Mesothelial cell of epicardium (in vitro differentiated cells): ENCODE measurements at regions not wholly inside any gene's neighbourhood (a gene's known extent, or its start where the extent isn't known, plus 50 kb on each side); places are given as distances from the start of the nearest gene placed in this dataset.
A peak's percentile ranks its signal among the peaks of the same experiment; 100 is the strongest.

Experiments used
- DNase-seq, 2 experiments: peaks; one replicate each; pipeline ENCODE4 v3.0.0; 2021; ENCODE audit warnings: low spot score in 2 of 2; ENCODE audit not compliant: unreplicated experiment in 2 of 2
- H3K27ac Mint-ChIP-seq: 2 replicates; pipeline ENCODE4 v1.8.0; 2021; ENCODE audit warnings: mixed read lengths
- H3K27me3 Mint-ChIP-seq: 2 replicates; pipeline ENCODE4 v1.8.0; 2021; ENCODE audit warnings: low read depth, mixed read lengths
- H3K36me3 Mint-ChIP-seq: 2 replicates; pipeline ENCODE4 v1.8.0; 2021; ENCODE audit warnings: mixed read lengths
- H3K4me1 Mint-ChIP-seq: 2 replicates; pipeline ENCODE4 v1.8.0; 2021; ENCODE audit warnings: mixed read lengths
- H3K4me3 Mint-ChIP-seq: 2 replicates; pipeline ENCODE4 v1.8.0; 2021; ENCODE audit warnings: mild to moderate bottlenecking, moderate library complexity, mixed read lengths
- H3K9me3 Mint-ChIP-seq: 2 replicates; pipeline ENCODE4 v1.8.0; 2021; ENCODE audit warnings: mixed read lengths
- CTCF ChIP-seq: fragments of 200-600 bp; sonication (generic); IDR thresholded peaks from one replicate; pipeline ENCODE4 v1.5.0; 2021; ENCODE audit warnings: antibody characterized with exemption; ENCODE audit not compliant: unreplicated experiment

GRCh38 chr7:121456015-121456414, 59.9 kb upstream of the FAM3C start:
- TF ChIP-seq CTCF = no peak
- peaks cover 4% of the 10 kb centered on the region for H3K4me1 Mint-ChIP-seq
- no peak overlapping the region for H3K4me3 Mint-ChIP-seq
- H3K9me3 Mint-ChIP-seq = peaks cover 32% of the 10 kb centered on the region
- peaks cover 6% of the 10 kb centered on the region for H3K36me3 Mint-ChIP-seq
- DNase-seq = no peak
- H3K27me3 Mint-ChIP-seq = no peaks in the 10 kb centered on the region
- H3K27ac Mint-ChIP-seq = no peak overlapping the region

GRCh38 chr7:121452389-121452788, 56.3 kb upstream of the FAM3C start:
- Mint-ChIP-seq H3K36me3 (peaks cover 6% of the 10 kb centered on the region), H3K27ac (no peak overlapping the region), H3K4me3 (no peak overlapping the region), H3K4me1 (peaks cover 29% of the 10 kb centered on the region), H3K27me3 (no peaks in the 10 kb centered on the region), H3K9me3 (peaks cover 32% of the 10 kb centered on the region)
- no peak for DNase-seq
- TF ChIP-seq CTCF = no peak

DNA sequence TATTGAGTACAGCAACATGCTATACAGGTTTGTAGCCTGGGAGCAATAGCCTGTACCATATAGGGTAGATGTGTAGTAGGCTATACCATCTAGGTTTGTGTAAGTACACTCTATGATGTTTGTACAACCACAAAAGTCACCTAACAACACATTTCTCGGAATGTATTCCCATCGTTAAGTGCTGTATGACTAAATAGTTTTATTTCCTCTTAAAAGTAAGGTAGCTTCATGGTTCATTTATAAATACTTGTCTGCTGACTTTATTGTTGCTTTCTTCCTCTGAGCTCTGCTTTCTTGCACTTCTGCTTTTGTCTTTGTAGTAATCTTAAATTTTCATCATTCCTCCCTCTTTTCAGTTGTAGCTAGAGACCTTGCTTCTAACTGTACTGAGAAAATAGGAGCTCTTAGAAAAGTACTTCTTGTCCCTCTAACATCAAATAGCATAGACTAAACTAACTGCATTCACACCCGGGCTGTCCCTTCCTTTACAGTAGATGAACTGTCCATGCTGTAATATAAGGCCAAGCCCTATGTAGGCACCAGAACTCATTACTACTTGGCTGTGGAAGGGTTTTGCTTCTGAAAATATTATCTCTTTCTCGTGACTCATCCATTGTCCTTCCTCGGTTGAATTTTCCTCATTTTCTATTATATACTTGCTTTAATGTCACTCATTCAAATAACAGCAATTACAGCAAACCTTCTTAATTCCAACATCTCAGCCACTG, 55.4 kb upstream of the FAM3C start:
- no peak for DNase-seq
- Mint-ChIP-seq H3K36me3 (peaks cover 6% of the 10 kb centered on the region), H3K4me1 (peaks cover 36% of the 10 kb centered on the region), H3K27ac (no peak overlapping the region), H3K9me3 (peaks cover 32% of the 10 kb centered on the region), H3K27me3 (no peaks in the 10 kb centered on the region), H3K4me3 (no peak overlapping the region)
- no peak for TF ChIP-seq CTCF

DNA sequence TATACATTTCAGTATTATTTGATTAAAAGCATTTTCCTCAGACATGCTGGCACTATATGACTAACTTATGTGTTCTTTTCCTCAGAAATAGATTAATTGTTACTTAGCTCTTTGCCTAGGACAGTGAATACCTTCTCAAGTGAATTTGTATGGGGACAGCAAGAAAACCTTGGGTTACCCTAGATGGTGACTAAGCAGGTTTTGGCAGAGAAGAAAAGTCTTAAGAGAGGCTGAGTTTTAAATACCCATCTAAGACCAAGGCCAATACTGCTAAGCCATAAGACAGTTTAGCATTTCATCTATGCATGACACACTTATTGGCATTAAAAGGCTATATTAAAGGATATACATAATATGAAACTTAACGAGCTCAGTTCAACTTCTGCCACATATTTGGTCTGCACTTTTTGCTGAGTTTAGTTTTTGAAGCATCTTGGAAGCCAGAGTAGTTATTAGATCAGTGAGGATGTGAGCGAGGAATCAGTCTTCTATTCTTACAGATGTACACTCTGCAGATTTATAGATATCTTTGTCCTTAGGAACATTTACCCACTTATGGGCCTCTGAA, 54.6 kb upstream of the FAM3C start:
- H3K27me3 Mint-ChIP-seq = no peaks in the 10 kb centered on the region
- no peak overlapping the region for H3K4me3 Mint-ChIP-seq
- H3K4me1 Mint-ChIP-seq = peaks cover 41% of the 10 kb centered on the region
- no peak for TF ChIP-seq CTCF
- peaks cover 32% of the 10 kb centered on the region for H3K9me3 Mint-ChIP-seq
- H3K27ac Mint-ChIP-seq = peak overlapping the region; percentile 47
- H3K36me3 Mint-ChIP-seq = peaks cover 6% of the 10 kb centered on the region
- DNase-seq = no peak

DNA sequence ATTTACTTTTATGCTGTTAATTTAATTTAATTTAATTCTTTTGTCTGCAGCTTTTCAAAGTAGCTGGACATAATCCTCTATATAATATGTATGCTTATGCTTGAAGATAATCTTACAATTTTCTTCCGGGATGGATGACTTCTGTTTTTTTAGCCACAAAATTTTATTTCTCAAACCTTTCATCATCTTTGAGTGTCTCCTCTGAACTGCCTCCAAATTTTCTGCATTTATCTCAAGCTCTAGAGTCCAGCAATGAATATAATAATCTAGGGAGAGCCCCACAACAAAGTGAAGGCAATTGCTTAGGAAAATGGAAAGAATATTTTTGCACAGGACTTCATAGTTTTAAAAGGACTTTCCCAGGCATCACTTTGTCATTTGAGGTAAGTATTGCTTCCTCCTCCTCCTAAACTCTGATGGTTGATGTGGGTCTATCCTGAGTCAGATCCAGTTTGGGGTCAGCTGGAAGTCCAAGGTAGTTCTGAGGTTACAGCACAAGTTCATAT, 53.7 kb upstream of the FAM3C start:
- Mint-ChIP-seq H3K9me3 (peaks cover 25% of the 10 kb centered on the region), H3K27ac (peak overlapping the region; percentile 84), H3K27me3 (no peaks in the 10 kb centered on the region), H3K36me3 (peaks cover 6% of the 10 kb centered on the region), H3K4me1 (peaks cover 41% of the 10 kb centered on the region), H3K4me3 (no peak overlapping the region)
- DNase-seq = no peak
- TF ChIP-seq CTCF = no peak
